ENCODE measurements at regions not wholly inside any gene's neighbourhood (a gene's known extent, or its start where the extent isn't known, plus 50 kb on each side); places are given as distances from the start of the nearest gene placed in this dataset.

DNA sequence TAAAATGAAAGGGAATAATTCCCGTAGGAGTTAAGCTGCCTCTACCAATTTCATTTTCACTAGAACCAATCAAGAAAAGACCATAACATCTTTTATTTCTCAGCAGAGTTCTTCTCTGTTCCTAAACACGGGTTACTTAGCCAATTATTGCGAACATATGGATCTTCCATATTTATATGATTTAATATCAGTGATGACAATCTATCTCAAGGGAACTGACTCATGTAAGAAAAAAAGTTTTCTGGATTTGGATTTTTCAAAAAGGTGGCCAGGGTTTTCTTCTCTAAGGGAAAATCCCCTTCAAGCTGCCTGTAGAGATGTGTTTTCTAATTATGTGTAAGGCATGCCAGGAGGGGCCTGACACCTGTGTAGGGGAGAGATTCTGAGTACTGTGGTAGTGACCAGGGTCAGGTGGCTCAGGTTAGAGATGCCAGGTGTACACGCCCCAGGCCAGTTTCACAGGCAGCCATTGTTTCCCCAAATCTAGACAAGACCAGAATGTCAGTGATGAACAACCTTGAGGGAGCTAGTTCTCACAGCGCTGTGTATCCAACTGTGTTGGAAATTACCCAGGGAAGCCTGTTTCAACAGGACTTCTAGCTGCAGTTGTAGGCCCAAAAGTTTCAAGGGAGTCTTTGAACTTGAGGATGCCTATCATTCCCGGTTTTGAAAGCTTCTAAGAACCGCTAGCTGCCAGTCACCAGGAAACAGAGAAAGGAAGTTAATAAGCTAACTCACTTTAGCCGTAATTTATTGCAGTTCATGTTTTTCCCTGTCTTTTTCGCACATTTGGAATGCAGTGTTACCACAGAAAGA lies 572.5 kb upstream of the RGMB start:
- intact Hi-C loops (cut with micrococcal nuclease; ENCODE audit: unreplicated experiment): no loop called here
- DNase-seq (ENCODE audit: low read depth, low spot score) (no peak), ATAC-seq (no peak)
- Histone ChIP-seq H3K27ac (ENCODE audit: low read length) (no peak overlapping the region), H3K4me1 (ENCODE audit: control insufficient read depth, insufficient read depth, low read length) (no peaks in the 10 kb centered on the region), H3K27me3 (ENCODE audit: control insufficient read depth, insufficient read depth, low read length) (no peaks in the 10 kb centered on the region), H3K36me3 (ENCODE audit: control insufficient read depth, insufficient read depth, low read length) (no peaks in the 10 kb centered on the region), H3K4me3 (ENCODE audit: low read depth in 2 of 2, low read length in 2 of 2) (no peak overlapping the region), H3K9me3 (ENCODE audit: control insufficient read depth, insufficient read depth, low read depth, low read length) (no peaks in the 10 kb centered on the region)
- in situ Hi-C loops (cut with HindIII; ENCODE audit: low pct_unique_long_range_greater_than_20kb, low sequenced_read_pairs): no loop called here
- ChIA-PET CTCF (no interaction called here), POLR2A (no interaction called here)
- no TSS peak for BruUV-seq (replicated peaks)
- TF ChIP-seq, protein P1, sequence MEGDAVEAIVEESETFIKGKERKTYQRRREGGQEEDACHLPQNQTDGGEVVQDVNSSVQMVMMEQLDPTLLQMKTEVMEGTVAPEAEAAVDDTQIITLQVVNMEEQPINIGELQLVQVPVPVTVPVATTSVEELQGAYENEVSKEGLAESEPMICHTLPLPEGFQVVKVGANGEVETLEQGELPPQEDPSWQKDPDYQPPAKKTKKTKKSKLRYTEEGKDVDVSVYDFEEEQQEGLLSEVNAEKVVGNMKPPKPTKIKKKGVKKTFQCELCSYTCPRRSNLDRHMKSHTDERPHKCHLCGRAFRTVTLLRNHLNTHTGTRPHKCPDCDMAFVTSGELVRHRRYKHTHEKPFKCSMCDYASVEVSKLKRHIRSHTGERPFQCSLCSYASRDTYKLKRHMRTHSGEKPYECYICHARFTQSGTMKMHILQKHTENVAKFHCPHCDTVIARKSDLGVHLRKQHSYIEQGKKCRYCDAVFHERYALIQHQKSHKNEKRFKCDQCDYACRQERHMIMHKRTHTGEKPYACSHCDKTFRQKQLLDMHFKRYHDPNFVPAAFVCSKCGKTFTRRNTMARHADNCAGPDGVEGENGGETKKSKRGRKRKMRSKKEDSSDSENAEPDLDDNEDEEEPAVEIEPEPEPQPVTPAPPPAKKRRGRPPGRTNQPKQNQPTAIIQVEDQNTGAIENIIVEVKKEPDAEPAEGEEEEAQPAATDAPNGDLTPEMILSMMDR (IDR thresholded peaks at IDR 0.05): no peak
- no peak for TF ChIP-seq SIN3A (IDR thresholded peaks at IDR 0.05; ENCODE audit: borderline replicate concordance, insufficient read depth, low read depth, low read length)

DNA sequence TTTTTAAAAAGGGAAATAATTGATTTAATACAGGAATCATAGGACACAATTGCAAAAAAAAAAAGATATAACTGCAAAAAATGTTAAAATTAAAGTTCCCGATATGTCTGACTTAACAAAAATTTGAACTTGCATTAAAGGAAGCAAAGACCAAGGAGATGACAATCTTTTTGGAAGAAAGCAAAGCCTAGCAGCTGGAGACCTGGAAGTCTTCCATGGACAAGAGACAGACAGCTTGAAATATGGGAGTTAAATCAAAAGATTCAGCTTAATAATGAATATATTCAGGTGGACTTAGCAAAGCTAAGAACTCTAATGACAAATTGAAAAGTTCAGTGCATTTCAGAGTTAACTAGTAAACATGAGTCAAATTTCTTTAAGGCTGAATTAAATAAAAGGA lies 568.7 kb upstream of the RGMB start:
- intact Hi-C loops (cut with micrococcal nuclease; ENCODE audit: unreplicated experiment) (no loop called here), in situ Hi-C loops (cut with HindIII; ENCODE audit: low pct_unique_long_range_greater_than_20kb, low sequenced_read_pairs) (no loop called here)
- Histone ChIP-seq H3K36me3 (ENCODE audit: control insufficient read depth, insufficient read depth, low read length) (no peaks in the 10 kb centered on the region), H3K9me3 (ENCODE audit: control insufficient read depth, insufficient read depth, low read depth, low read length) (no peaks in the 10 kb centered on the region), H3K27ac (ENCODE audit: low read length) (no peak overlapping the region), H3K4me3 (ENCODE audit: low read depth in 2 of 2, low read length in 2 of 2) (no peak overlapping the region), H3K27me3 (ENCODE audit: control insufficient read depth, insufficient read depth, low read length) (no peaks in the 10 kb centered on the region), H3K4me1 (ENCODE audit: control insufficient read depth, insufficient read depth, low read length) (no peaks in the 10 kb centered on the region)
- DNase-seq (ENCODE audit: low read depth, low spot score): no peak
- TF ChIP-seq, protein P1 (IDR thresholded peaks at IDR 0.05): no peak
- TF ChIP-seq, protein P2, sequence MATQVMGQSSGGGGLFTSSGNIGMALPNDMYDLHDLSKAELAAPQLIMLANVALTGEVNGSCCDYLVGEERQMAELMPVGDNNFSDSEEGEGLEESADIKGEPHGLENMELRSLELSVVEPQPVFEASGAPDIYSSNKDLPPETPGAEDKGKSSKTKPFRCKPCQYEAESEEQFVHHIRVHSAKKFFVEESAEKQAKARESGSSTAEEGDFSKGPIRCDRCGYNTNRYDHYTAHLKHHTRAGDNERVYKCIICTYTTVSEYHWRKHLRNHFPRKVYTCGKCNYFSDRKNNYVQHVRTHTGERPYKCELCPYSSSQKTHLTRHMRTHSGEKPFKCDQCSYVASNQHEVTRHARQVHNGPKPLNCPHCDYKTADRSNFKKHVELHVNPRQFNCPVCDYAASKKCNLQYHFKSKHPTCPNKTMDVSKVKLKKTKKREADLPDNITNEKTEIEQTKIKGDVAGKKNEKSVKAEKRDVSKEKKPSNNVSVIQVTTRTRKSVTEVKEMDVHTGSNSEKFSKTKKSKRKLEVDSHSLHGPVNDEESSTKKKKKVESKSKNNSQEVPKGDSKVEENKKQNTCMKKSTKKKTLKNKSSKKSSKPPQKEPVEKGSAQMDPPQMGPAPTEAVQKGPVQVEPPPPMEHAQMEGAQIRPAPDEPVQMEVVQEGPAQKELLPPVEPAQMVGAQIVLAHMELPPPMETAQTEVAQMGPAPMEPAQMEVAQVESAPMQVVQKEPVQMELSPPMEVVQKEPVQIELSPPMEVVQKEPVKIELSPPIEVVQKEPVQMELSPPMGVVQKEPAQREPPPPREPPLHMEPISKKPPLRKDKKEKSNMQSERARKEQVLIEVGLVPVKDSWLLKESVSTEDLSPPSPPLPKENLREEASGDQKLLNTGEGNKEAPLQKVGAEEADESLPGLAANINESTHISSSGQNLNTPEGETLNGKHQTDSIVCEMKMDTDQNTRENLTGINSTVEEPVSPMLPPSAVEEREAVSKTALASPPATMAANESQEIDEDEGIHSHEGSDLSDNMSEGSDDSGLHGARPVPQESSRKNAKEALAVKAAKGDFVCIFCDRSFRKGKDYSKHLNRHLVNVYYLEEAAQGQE (IDR thresholded peaks at IDR 0.05; ENCODE audit: insufficient read depth in 1 of 2, low read depth in 2 of 2, low read length in 1 of 2): no peak
- TF ChIP-seq POLR2AphosphoS5 (IDR thresholded peaks at IDR 0.05; ENCODE audit: low read depth, low read length) (no peak), SIN3A (IDR thresholded peaks at IDR 0.05; ENCODE audit: borderline replicate concordance, insufficient read depth, low read depth, low read length) (no peak)
- CTCF ChIA-PET: no interaction called here
- ATAC-seq: no peak
- no TSS peak for BruUV-seq (replicated peaks)
- POLR2A ChIA-PET: interaction anchor here (0.7 kb wide), 1 partner anchor 56 kb away, joined by 3 read pairs; no protein-coding TSS in a partner anchor
